HG02870 (cell line): ENCODE measurements at regions not wholly inside any gene's neighbourhood (a gene's known extent, or its start where the extent isn't known, plus 50 kb on each side); places are given as distances from the start of the nearest gene placed in this dataset.
"Not testable (repeated sequence)": the region's sequence is repeated elsewhere in the genome, so short reads cannot be mapped to it uniquely, and the experiment has no call there.

Experiments used
- ATAC-seq: cut with Tn5 transposase; IDR thresholded peaks from one replicate; pipeline ENCODE4 v1.9.1; 2021; ENCODE audit warnings: mild to moderate bottlenecking, moderate library complexity; ENCODE audit not compliant: unreplicated experiment

- ATAC-seq = no peak
Measured at GRCh38 chr3:110644203-110644602, 427.4 kb upstream of the NECTIN3 start.

- ATAC-seq = no peak
Measured at GRCh38 chr3:110646055-110646454, 425.6 kb upstream of the NECTIN3 start.

GRCh38 chr3:110646496-110646895 is 425.1 kb upstream of the NECTIN3 start:
- ATAC-seq = no peak

GRCh38 chr3:110647586-110647985 is 424.0 kb upstream of the NECTIN3 start:
- ATAC-seq = no peak

- no peak for ATAC-seq
Measured at GRCh38 chr3:110650741-110651140, 420.9 kb upstream of the NECTIN3 start.

- ATAC-seq = no peak
Measured at GRCh38 chr3:110654843-110655502, 416.6 kb upstream of the NECTIN3 start.

GRCh38 chr3:110656394-110657025 is 415.1 kb upstream of the NECTIN3 start:
- ATAC-seq = no peak

GRCh38 chr3:110664148-110664547 is 407.5 kb upstream of the NECTIN3 start:
- no peak for ATAC-seq

- no peak for ATAC-seq
Measured at GRCh38 chr3:110666495-110666894, 405.1 kb upstream of the NECTIN3 start.

GRCh38 chr3:110667216-110667615 is 404.4 kb upstream of the NECTIN3 start:
- no peak for ATAC-seq

- no peak for ATAC-seq
Measured at GRCh38 chr3:110670407-110670806, 401.2 kb upstream of the NECTIN3 start.

GRCh38 chr3:110677506-110677905 is 394.1 kb upstream of the NECTIN3 start:
- ATAC-seq = no peak

GRCh38 chr3:110679285-110679684 is 392.3 kb upstream of the NECTIN3 start:
- ATAC-seq = no peak

- ATAC-seq = no peak
Measured at GRCh38 chr3:110680450-110680849, 391.2 kb upstream of the NECTIN3 start.

- no peak for ATAC-seq
Measured at GRCh38 chr3:110684466-110684865, 387.1 kb upstream of the NECTIN3 start.

- ATAC-seq = no peak
Measured at GRCh38 chr3:110685630-110686029, 386.0 kb upstream of the NECTIN3 start.

- ATAC-seq = no peak
Measured at GRCh38 chr3:110686701-110687100, 384.9 kb upstream of the NECTIN3 start.

GRCh38 chr3:110687138-110687537 is 384.5 kb upstream of the NECTIN3 start:
- no peak for ATAC-seq

GRCh38 chr3:110697961-110698360 is 373.7 kb upstream of the NECTIN3 start:
- no peak for ATAC-seq

- not testable (repeated sequence) for ATAC-seq
Measured at GRCh38 chr3:110704332-110704731, 367.3 kb upstream of the NECTIN3 start.

- no peak for ATAC-seq
Measured at GRCh38 chr3:110708156-110708555, 363.5 kb upstream of the NECTIN3 start.

GRCh38 chr3:110710156-110710555 is 361.5 kb upstream of the NECTIN3 start:
- no peak for ATAC-seq

- ATAC-seq = no peak
Measured at GRCh38 chr3:110710603-110711002, 361.0 kb upstream of the NECTIN3 start.
